H9 (cell line): ENCODE measurements at regions not wholly inside any gene's neighbourhood (a gene's known extent, or its start where the extent isn't known, plus 50 kb on each side); places are given as distances from the start of the nearest gene placed in this dataset.

Experiments
- DNase-seq: peaks from one replicate; pipeline ENCODE4 v3.0.0-alpha.2; 2017
- H2AFZ ChIP-seq: one replicate; pipeline ENCODE4 v1.6.1; 2013; ENCODE audit warnings: mild to moderate bottlenecking, low read length, control low read depth, moderate library complexity
- H2AK5ac ChIP-seq: 2 replicates; pipeline ENCODE4 v1.6.1; 2013; ENCODE audit warnings: low read length, control low read depth, mixed read lengths; ENCODE audit not compliant: insufficient read length
- H2BK120ac ChIP-seq: one replicate; pipeline ENCODE4 v1.6.1; 2013; ENCODE audit warnings: low read depth, mild to moderate bottlenecking, low read length, control low read depth, inconsistent platforms; ENCODE audit not compliant: poor library complexity, severe bottlenecking
- H2BK12ac ChIP-seq: 2 replicates; pipeline ENCODE4 v1.6.1; 2013; ENCODE audit warnings: low read length, control low read depth, mixed read lengths, low read depth; ENCODE audit not compliant: insufficient read length
- H2BK15ac ChIP-seq: 2 replicates; pipeline ENCODE4 v1.6.1; 2013; ENCODE audit warnings: low read depth, low read length, control low read depth
- H2BK20ac ChIP-seq: one replicate; pipeline ENCODE4 v1.6.1; 2013; ENCODE audit warnings: low read depth, mild to moderate bottlenecking, low read length, control low read depth, inconsistent platforms; ENCODE audit not compliant: poor library complexity, severe bottlenecking
- H2BK5ac ChIP-seq: 2 replicates; pipeline ENCODE4 v1.6.1; 2013; ENCODE audit warnings: low read length, control low read depth, mixed read lengths; ENCODE audit not compliant: insufficient read length
- H3K14ac ChIP-seq: 2 replicates; pipeline ENCODE4 v1.6.1; 2013; ENCODE audit warnings: low read length, control low read depth; ENCODE audit not compliant: insufficient read depth
- H3K18ac ChIP-seq: 2 replicates; pipeline ENCODE4 v1.6.1; 2013; ENCODE audit warnings: low read depth, mild to moderate bottlenecking, mixed read lengths, low read length, control low read depth; ENCODE audit not compliant: insufficient read length
- H3K23ac ChIP-seq: 2 replicates; pipeline ENCODE4 v1.6.1; 2013; ENCODE audit warnings: low read length, control low read depth, mixed read lengths, low read depth; ENCODE audit not compliant: insufficient read length
- H3K23me2 ChIP-seq: 2 replicates; pipeline ENCODE4 v1.6.1; 2013; ENCODE audit warnings: low read depth, mild to moderate bottlenecking, mixed read lengths, low read length, control low read depth; ENCODE audit not compliant: insufficient read length, poor library complexity, severe bottlenecking
- H3K27ac ChIP-seq: 2 replicates; pipeline ENCODE4 v1.5.1; 2013; ENCODE audit warnings: low read length, control low read depth, mixed read lengths, low read depth; ENCODE audit not compliant: insufficient read length
- H3K27me3 ChIP-seq: 2 replicates; pipeline ENCODE4 v1.6.1; 2013; ENCODE audit warnings: low read length, control low read depth, inconsistent platforms; ENCODE audit not compliant: insufficient read depth
- H3K4ac ChIP-seq: 2 replicates; pipeline ENCODE4 v1.6.1; 2013; ENCODE audit warnings: low read depth, mild to moderate bottlenecking, control low read depth, inconsistent platforms, low read length, moderate library complexity
- H3K4me1 ChIP-seq: 2 replicates; pipeline ENCODE4 v1.6.1; 2013; ENCODE audit warnings: low read length, control low read depth, inconsistent platforms; ENCODE audit not compliant: insufficient read depth
- H3K4me2 ChIP-seq: 2 replicates; pipeline ENCODE4 v1.6.1; 2013; ENCODE audit warnings: low read length, control low read depth, mixed read lengths; ENCODE audit not compliant: insufficient read length, insufficient read depth
- H3K56ac ChIP-seq: 2 replicates; pipeline ENCODE4 v1.6.1; 2013; ENCODE audit warnings: low read depth, mild to moderate bottlenecking, mixed read lengths, low read length, control low read depth; ENCODE audit not compliant: insufficient read length
- H3K79me1 ChIP-seq: 2 replicates; pipeline ENCODE4 v1.6.1; 2013; ENCODE audit warnings: low read depth, mild to moderate bottlenecking, moderate library complexity, low read length, control low read depth, inconsistent platforms; ENCODE audit not compliant: insufficient read depth, poor library complexity, severe bottlenecking
- H3K79me2 ChIP-seq: 2 replicates; pipeline ENCODE4 v1.6.1; 2013; ENCODE audit warnings: low read length, control low read depth, inconsistent platforms; ENCODE audit not compliant: insufficient read depth
- H3K9ac ChIP-seq: 2 replicates; pipeline ENCODE4 v1.6.1; 2013; ENCODE audit warnings: low read length, control low read depth, mixed read lengths; ENCODE audit not compliant: insufficient read length; ENCODE audit errors: extremely low read depth
- H3K9me3 ChIP-seq: one replicate; pipeline ENCODE4 v1.6.1; 2013; ENCODE audit warnings: low read depth, low read length, inconsistent platforms; ENCODE audit not compliant: control insufficient read depth
- H3T11ph ChIP-seq: one replicate; pipeline ENCODE4 v1.6.1; 2013; ENCODE audit warnings: mild to moderate bottlenecking, low read length, control low read depth, inconsistent platforms
- H4K20me1 ChIP-seq: one replicate; pipeline ENCODE4 v1.6.1; 2013; ENCODE audit not compliant: control insufficient read depth, insufficient read length, insufficient read depth
- H4K5ac ChIP-seq: 2 replicates; pipeline ENCODE4 v1.6.1; 2013; ENCODE audit warnings: low read depth, mild to moderate bottlenecking, mixed read lengths, low read length, control low read depth; ENCODE audit not compliant: insufficient read length
- H4K8ac ChIP-seq: replicated peaks from 2 replicates; pipeline ENCODE4 v1.6.1; 2013; ENCODE audit warnings: low read length, control low read depth, mixed read lengths, low read depth; ENCODE audit not compliant: insufficient read length
- H4K91ac ChIP-seq: 2 replicates; pipeline ENCODE4 v1.6.1; 2013; ENCODE audit warnings: low read depth, mild to moderate bottlenecking, moderate library complexity, mixed read lengths, low read length, control low read depth; ENCODE audit not compliant: insufficient read length
- H3K27ac Mint-ChIP-seq, 3 experiments: 2 replicates in 2 of 3; 3 replicates in 1 of 3; pipeline ENCODE4 v1.8.0; 2020 to 2021; ENCODE audit warnings: mixed read lengths in 3 of 3, mild to moderate bottlenecking in 1 of 3, moderate library complexity in 1 of 3
- H3K27me3 Mint-ChIP-seq: 2 replicates; pipeline ENCODE4 v1.8.0; 2021; ENCODE audit warnings: low read depth, mild to moderate bottlenecking, moderate library complexity, mixed read lengths
- H3K36me3 Mint-ChIP-seq, 3 experiments: 2 replicates in 2 of 3; 3 replicates in 1 of 3; pipeline ENCODE4 v1.8.0; 2020 to 2021; ENCODE audit warnings: low read depth in 3 of 3, mixed read lengths in 3 of 3; ENCODE audit not compliant: insufficient read depth in 1 of 3
- H3K4me1 Mint-ChIP-seq, 2 experiments: 2 replicates each; pipeline ENCODE4 v1.8.0; 2020; ENCODE audit warnings: mixed read lengths in 2 of 2
- H3K4me3 Mint-ChIP-seq, 2 experiments: 2 replicates in 1 of 2; 3 replicates in 1 of 2; pipeline ENCODE4 v1.8.0; 2020 to 2021; ENCODE audit warnings: mild to moderate bottlenecking in 2 of 2, mixed read lengths in 2 of 2, moderate library complexity in 1 of 2
- H3K9me3 Mint-ChIP-seq, 2 experiments: 2 replicates in 1 of 2; 3 replicates in 1 of 2; pipeline ENCODE4 v1.8.0; 2020; ENCODE audit warnings: mild to moderate bottlenecking in 2 of 2, mixed read lengths in 2 of 2, moderate library complexity in 1 of 2
- CTCF ChIP-seq: fragments of 200-600 bp; sonication (generic); conservative IDR thresholded peaks from 3 replicates; pipeline ENCODE4 v1.8.0; 2021; ENCODE audit warnings: antibody characterized with exemption, mild to moderate bottlenecking
- WGBS: extraction: QIAGEN DNeasy Blood & Tissue Kit; methylation state at CpG from one replicate; pipeline ENCODE4 v1.1.7; 2013; ENCODE audit warnings: missing lambda C conversion rate, low lambda C conversion rate, mixed read lengths; ENCODE audit not compliant: insufficient read length; ENCODE audit errors: extremely low coverage; 5-methylcytosine and 5-hydroxymethylcytosine counted together

DNA sequence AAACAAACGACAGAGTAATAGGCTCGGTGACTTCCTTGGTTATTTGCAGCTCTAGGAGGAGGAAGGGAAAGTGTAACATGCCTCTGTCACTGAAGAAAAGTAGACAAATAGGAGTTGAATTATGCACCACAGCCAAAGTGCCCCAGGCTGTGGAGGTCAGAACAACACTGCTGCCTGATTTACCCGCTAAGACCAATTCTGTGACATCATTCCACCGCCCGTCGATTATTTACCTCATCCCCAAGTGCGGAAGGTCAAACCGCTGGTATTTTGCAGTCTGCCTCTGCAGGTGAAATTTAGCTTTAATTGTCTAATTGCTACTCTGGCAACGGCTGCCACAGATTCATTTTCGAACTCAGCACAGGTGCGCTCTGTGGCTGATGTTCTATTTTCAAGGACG lies 106.3 kb upstream of the PRICKLE2 start:
- H2BK5ac ChIP-seq = no peak overlapping the region
- no peak overlapping the region for H2BK12ac ChIP-seq
- H4K20me1 ChIP-seq = no peaks in the 10 kb centered on the region
- H3K27me3 Mint-ChIP-seq = no peaks in the 10 kb centered on the region
- no peaks in the 10 kb centered on the region for H3K23me2 ChIP-seq
- no peaks in the 10 kb centered on the region for H3K4me1 ChIP-seq
- no peak overlapping the region for H3K56ac ChIP-seq
- no peak overlapping the region for H4K8ac ChIP-seq
- H3K23ac ChIP-seq = no peak overlapping the region
- H2BK15ac ChIP-seq = no peak overlapping the region
- DNase-seq = no peak
- WGBS = no CpG with 5 or more reads among the region's 12 CpGs
- H3K79me2 ChIP-seq = no peaks in the 10 kb centered on the region
- no peaks in the 10 kb centered on the region for H3K27me3 ChIP-seq
- TF ChIP-seq CTCF = no peak
- H3K9ac ChIP-seq = no peak overlapping the region
- peaks cover 8 to 9% of the 10 kb centered on the region in 2 experiments for H3K4me1 Mint-ChIP-seq
- no peak overlapping the region for H3K18ac ChIP-seq
- H3K14ac ChIP-seq = no peak overlapping the region
- no peak overlapping the region for H3K27ac ChIP-seq
- H3K4me2 ChIP-seq = no peak overlapping the region
- no peaks in the 10 kb centered on the region; a peak in 1 of 7 replicates for H3K36me3 Mint-ChIP-seq
- H4K5ac ChIP-seq = no peak overlapping the region
- no peaks in the 10 kb centered on the region for H3K9me3 Mint-ChIP-seq
- H3T11ph ChIP-seq = no peak overlapping the region
- no peak overlapping the region for H3K27ac Mint-ChIP-seq
- no peak overlapping the region for H4K91ac ChIP-seq
- no peak overlapping the region for H2AK5ac ChIP-seq
- H3K4me3 Mint-ChIP-seq = no peak overlapping the region; a peak in 1 of 5 replicates
- H3K79me1 ChIP-seq = no peaks in the 10 kb centered on the region
- H2AFZ ChIP-seq = no peak overlapping the region
- no peak overlapping the region for H2BK20ac ChIP-seq
- no peak overlapping the region for H3K4ac ChIP-seq
- no peak overlapping the region for H2BK120ac ChIP-seq
- no peaks in the 10 kb centered on the region for H3K9me3 ChIP-seq
